Smooth muscle cell (in vitro differentiated cells): ENCODE measurements at regions not wholly inside any gene's neighbourhood (a gene's known extent, or its start where the extent isn't known, plus 50 kb on each side); places are given as distances from the start of the nearest gene placed in this dataset.

Experiments used
- DNase-seq: peaks from one replicate; lab custom pipeline; 2025; ENCODE audit not compliant: unreplicated experiment; lab: John Stamatoyannopoulos, UW
- H2AFZ ChIP-seq: fragments of 200-600 bp; sonication (generic); 2 replicates; pipeline ENCODE4 v1.6.0; 2016; ENCODE audit warnings: antibody characterized with exemption, low read depth, mild to moderate bottlenecking
- H3F3A ChIP-seq: fragments of 200-600 bp; sonication (generic); 2 replicates; pipeline ENCODE4 v1.6.0; 2017; ENCODE audit warnings: antibody characterized with exemption, low read depth
- H3K27ac ChIP-seq: fragments of 200-600 bp; sonication (generic); 2 replicates; pipeline ENCODE4 v1.5.1; 2016; ENCODE audit warnings: low read depth, mild to moderate bottlenecking
- H3K27me3 ChIP-seq: fragments of 200-600 bp; sonication (generic); 2 replicates; pipeline ENCODE4 v1.6.1; 2016; ENCODE audit warnings: low read depth, mild to moderate bottlenecking
- H3K36me3 ChIP-seq: fragments of 200-600 bp; sonication (generic); 2 replicates; pipeline ENCODE4 v1.5.1; 2016; ENCODE audit warnings: low read depth
- H3K4me1 ChIP-seq: fragments of 200-600 bp; sonication (generic); 2 replicates; pipeline ENCODE4 v1.5.1; 2016; ENCODE audit warnings: low read depth
- H3K4me2 ChIP-seq: fragments of 200-600 bp; sonication (generic); 2 replicates; pipeline ENCODE4 v1.6.0; 2016; ENCODE audit warnings: mild to moderate bottlenecking
- H3K4me3 ChIP-seq: fragments of 200-600 bp; sonication (generic); 2 replicates; pipeline ENCODE4 v1.5.1; 2016; ENCODE audit warnings: mild to moderate bottlenecking
- H3K79me2 ChIP-seq: fragments of 200-600 bp; sonication (generic); 2 replicates; pipeline ENCODE4 v1.6.0; 2016; ENCODE audit warnings: low read depth, mild to moderate bottlenecking
- H3K9ac ChIP-seq: fragments of 200-600 bp; sonication (generic); 2 replicates; pipeline ENCODE4 v1.6.0; 2016; ENCODE audit warnings: low read depth
- H3K9me3 ChIP-seq: fragments of 200-600 bp; sonication (generic); replicated peaks from 2 replicates; pipeline ENCODE4 v1.5.1; 2016; ENCODE audit warnings: low read depth
- H4K20me1 ChIP-seq: fragments of 200-600 bp; sonication (generic); 2 replicates; pipeline ENCODE4 v1.6.0; 2016; ENCODE audit warnings: low read depth
- WGBS: methylation state at CpG from one replicate; pipeline ENCODE4 v1.1.7; 2016; ENCODE audit warnings: low lambda C conversion rate; 5-methylcytosine and 5-hydroxymethylcytosine counted together
- TF ChIP-seq, protein P1 (sequence below): fragments of 200-600 bp; sonication (generic); IDR thresholded peaks from 2 replicates; pipeline ENCODE4 v1.5.1; 2017; ENCODE audit warnings: borderline replicate concordance, mild to moderate bottlenecking, antibody characterized with exemption; ENCODE audit not compliant: insufficient read depth, poor library complexity, severe bottlenecking

DNA sequence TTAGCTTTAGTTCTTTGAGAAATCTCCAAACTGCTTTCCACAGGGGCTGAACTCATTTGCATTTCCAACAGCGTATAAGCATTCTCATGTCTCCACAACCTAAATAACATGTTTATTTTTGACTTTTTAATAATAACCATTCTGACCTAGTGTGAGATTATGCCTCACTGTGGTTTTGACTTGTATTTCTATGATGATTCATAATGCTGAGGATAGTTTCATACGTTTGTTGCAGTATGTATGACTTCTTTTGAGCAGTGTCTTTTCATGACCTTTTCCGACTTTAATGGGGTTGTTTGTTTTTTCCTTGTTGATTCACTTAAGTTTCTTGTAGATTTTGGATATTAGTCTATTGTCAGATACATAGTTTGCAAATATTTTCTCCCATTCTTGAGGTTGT lies 1833.0 kb upstream of the PCDH10 start:
- Histone ChIP-seq H3K4me1 (no peaks in the 10 kb centered on the region), H3K27ac (no peak overlapping the region), H2AFZ (no peak overlapping the region), H3K79me2 (no peaks in the 10 kb centered on the region), H3F3A (no peaks in the 10 kb centered on the region), H3K36me3 (no peaks in the 10 kb centered on the region), H3K9me3 (no peaks in the 10 kb centered on the region), H3K4me3 (no peak overlapping the region), H3K27me3 (no peaks in the 10 kb centered on the region), H4K20me1 (no peaks in the 10 kb centered on the region), H3K9ac (no peak overlapping the region), H3K4me2 (no peak overlapping the region)
- DNase-seq, result no peak
- TF ChIP-seq, protein P1, sequence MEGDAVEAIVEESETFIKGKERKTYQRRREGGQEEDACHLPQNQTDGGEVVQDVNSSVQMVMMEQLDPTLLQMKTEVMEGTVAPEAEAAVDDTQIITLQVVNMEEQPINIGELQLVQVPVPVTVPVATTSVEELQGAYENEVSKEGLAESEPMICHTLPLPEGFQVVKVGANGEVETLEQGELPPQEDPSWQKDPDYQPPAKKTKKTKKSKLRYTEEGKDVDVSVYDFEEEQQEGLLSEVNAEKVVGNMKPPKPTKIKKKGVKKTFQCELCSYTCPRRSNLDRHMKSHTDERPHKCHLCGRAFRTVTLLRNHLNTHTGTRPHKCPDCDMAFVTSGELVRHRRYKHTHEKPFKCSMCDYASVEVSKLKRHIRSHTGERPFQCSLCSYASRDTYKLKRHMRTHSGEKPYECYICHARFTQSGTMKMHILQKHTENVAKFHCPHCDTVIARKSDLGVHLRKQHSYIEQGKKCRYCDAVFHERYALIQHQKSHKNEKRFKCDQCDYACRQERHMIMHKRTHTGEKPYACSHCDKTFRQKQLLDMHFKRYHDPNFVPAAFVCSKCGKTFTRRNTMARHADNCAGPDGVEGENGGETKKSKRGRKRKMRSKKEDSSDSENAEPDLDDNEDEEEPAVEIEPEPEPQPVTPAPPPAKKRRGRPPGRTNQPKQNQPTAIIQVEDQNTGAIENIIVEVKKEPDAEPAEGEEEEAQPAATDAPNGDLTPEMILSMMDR, result no peak
- WGBS, result 70% methylated on average over 3 of the region's 3 CpGs

DNA sequence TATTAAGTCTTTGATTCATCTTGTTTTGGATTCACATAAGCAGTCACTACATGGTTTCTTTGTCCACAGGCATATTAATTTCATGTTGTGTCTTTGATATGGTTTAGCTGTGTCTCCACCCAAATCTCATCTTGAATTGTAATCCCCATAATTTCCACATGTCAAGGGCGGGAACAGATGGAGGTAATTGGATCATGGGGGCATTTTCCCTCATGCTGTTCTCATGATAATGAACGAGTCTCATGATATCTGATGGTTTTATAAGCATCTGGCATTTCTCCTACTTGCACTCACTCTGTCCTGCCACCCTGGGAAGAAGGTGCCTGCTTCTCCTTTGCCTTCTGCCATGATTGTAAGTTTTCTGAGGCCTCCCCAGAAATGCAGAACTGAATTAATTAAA lies 1811.2 kb upstream of the PCDH10 start:
- Histone ChIP-seq H2AFZ (no peak overlapping the region), H3F3A (no peaks in the 10 kb centered on the region), H3K36me3 (no peaks in the 10 kb centered on the region), H3K4me3 (no peak overlapping the region), H4K20me1 (no peaks in the 10 kb centered on the region), H3K4me1 (no peaks in the 10 kb centered on the region), H3K79me2 (no peaks in the 10 kb centered on the region), H3K4me2 (no peak overlapping the region), H3K9me3 (no peaks in the 10 kb centered on the region), H3K27ac (no peak overlapping the region), H3K9ac (no peak overlapping the region), H3K27me3 (no peaks in the 10 kb centered on the region)
- WGBS, result 70% methylated on average over 2 of the region's 2 CpGs
- no peak for DNase-seq
- TF ChIP-seq, protein P1, result no peak

DNA sequence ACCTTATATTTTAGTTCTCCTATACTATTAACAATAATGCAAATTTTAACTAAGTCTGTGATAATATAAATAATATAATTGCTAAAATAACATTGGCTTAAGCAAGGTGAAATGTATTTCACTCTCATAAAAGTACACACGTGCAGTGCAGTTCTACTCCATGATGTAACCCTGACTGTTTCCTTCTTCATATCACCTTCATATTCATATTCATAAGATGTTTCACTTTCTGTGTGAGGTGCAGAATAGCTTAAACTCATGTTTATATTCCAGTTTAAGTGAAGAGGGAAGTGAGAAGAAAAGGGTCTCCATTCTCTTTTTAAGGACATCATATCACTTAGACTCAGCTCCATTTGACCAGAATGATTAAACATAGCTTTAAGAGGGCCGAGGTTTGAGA lies 1810.0 kb upstream of the PCDH10 start:
- Histone ChIP-seq H3K9me3 (no peaks in the 10 kb centered on the region), H3K27me3 (no peaks in the 10 kb centered on the region), H3K79me2 (no peaks in the 10 kb centered on the region), H4K20me1 (no peaks in the 10 kb centered on the region), H3K4me3 (no peak overlapping the region), H3K27ac (no peak overlapping the region), H2AFZ (no peak overlapping the region), H3K4me2 (no peak overlapping the region), H3K9ac (no peak overlapping the region), H3K4me1 (no peaks in the 10 kb centered on the region), H3K36me3 (no peaks in the 10 kb centered on the region), H3F3A (no peaks in the 10 kb centered on the region)
- no peak for DNase-seq
- WGBS, result 87% methylated on average over 2 of the region's 2 CpGs
- TF ChIP-seq, protein P1, result no peak

DNA sequence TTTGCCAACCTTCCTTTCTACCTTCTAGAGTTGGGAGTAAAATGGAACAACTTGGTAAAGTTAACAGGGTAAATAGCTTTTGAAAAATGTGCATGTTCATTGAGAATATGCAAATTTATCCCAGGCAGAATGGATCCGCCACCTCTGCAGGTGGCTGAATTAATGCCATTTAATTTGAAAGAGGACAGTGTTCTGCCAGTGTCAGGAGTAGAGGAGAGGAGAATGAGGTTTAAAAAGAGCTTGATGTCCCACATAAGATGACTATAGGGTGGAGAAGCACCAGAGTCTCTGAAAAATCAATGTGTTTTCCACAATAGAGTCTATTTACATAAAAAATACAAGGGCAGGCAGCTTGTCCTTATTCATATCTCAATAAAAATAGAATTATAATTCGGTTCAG lies 1804.3 kb upstream of the PCDH10 start:
- Histone ChIP-seq H3K36me3 (no peaks in the 10 kb centered on the region), H3K4me2 (no peak overlapping the region), H3K27me3 (no peaks in the 10 kb centered on the region), H3K4me1 (no peaks in the 10 kb centered on the region), H3K27ac (no peak overlapping the region), H3K9ac (no peak overlapping the region), H3K9me3 (no peaks in the 10 kb centered on the region), H4K20me1 (no peaks in the 10 kb centered on the region), H3F3A (no peaks in the 10 kb centered on the region), H3K4me3 (no peak overlapping the region), H3K79me2 (no peaks in the 10 kb centered on the region), H2AFZ (no peak overlapping the region)
- no peak for DNase-seq
- TF ChIP-seq, protein P1, result no peak
- 89% methylated on average over 2 of the region's 2 CpGs for WGBS
